ENCODE measurements at regions not wholly inside any gene's neighbourhood (a gene's known extent, or its start where the extent isn't known, plus 50 kb on each side); places are given as distances from the start of the nearest gene placed in this dataset.

GRCh38 chr11:11076879-11077278 lies 219.0 kb upstream of the ZBED5 start:
- DNase-seq = no peak

- DNase-seq = no peak
These were observed 218.4 kb upstream of the ZBED5 start for GRCh38 chr11:11076276-11076675.

- no peak for DNase-seq
These were observed 217.8 kb upstream of the ZBED5 start for GRCh38 chr11:11075515-11076171.

DNA sequence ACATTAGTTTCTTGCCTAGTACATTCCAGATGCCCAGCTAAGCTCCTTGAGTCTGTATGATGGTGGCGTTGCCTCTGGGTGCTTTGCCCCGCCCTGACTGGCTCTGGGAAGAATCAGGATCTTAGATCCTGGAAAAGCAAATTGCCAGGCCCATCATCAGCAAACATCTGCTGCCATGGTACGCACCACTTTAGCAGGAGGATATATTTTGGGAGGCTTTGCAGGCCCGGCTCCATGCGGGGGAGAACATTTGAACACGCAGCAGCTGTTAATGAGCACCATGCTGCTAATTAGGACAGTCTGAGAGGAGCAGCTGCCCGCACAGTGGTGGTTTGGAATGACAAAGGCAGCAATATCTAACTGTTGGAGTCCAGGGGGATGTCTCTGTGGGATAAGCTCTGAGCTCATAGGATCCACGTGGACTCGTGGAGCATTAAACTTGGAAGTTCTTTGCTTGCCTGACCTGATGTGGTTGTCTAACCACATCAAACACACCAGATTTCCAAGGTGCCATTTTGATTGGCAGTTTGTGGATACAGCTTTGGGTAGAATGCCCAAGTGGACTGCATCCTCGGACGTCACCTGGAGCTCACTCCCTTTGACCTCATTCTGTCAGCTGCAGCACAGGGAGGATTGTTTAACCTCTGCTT lies 217.0 kb upstream of the ZBED5 start:
- no peak for DNase-seq

DNA sequence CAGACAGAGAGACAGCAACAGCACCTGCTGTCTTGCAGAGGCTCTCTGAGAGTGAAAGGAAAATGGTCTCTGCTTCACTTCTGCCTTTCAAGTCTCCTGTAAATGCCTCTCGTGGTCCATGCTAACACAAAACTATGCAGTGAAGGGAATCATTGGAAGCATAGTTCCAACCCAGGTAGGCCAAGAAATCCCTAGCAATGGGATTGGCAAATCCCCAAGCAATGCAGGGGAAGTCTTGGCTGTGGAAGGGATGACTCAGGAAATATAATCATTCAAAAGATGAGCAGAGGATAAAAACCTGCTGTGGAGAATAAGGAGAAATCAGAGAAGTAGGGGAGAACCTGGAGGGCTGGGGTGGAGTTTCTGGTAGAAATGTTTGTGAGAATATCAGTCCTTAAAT lies 216.1 kb upstream of the ZBED5 start:
- no peak for DNase-seq

DNA sequence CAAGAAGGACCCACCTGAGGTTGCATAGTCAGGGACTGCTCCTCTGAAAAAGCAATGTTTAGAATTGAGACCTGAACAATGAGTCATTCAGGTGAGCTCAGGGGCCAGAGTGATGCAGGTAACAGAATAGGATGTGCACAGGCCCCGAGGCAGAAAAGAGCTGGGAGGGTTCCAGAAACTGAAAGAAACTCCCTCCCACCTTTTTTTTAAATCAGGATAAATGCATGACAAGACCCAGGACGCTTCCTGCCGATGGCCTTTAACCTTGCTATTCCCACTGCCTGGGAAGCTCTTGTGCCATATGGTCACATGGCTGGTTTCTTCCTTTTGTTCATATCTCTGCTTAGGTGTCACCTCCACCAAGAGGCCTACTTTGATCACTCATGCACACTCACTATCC lies 214.2 kb upstream of the ZBED5 start:
- DNase-seq = no peak

- no peak for DNase-seq
These were observed 213.6 kb upstream of the ZBED5 start for GRCh38 chr11:11071486-11071885.

DNA sequence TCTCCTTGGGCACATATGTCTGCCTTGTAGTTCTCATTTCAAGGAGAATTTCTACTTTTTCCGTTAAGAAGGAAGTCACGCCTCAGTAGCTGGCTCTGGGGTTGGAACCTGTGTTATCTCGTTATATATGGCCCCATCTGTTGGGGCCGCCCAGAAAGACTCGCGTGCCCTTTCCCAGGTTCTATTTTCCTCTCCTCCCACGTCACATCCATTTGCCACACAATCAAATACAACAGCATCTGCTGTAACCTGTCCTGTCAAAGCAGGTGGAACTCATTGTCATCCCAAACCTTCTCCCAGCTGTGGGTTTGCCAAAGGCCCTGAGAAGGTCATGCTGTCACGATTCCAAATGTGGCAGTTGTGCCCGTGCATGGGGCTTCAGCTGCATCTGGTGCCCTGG lies 213.1 kb upstream of the ZBED5 start:
- DNase-seq = no peak

GRCh38 chr11:11069841-11070835 lies 212.3 kb upstream of the ZBED5 start:
- no peak for DNase-seq

DNA sequence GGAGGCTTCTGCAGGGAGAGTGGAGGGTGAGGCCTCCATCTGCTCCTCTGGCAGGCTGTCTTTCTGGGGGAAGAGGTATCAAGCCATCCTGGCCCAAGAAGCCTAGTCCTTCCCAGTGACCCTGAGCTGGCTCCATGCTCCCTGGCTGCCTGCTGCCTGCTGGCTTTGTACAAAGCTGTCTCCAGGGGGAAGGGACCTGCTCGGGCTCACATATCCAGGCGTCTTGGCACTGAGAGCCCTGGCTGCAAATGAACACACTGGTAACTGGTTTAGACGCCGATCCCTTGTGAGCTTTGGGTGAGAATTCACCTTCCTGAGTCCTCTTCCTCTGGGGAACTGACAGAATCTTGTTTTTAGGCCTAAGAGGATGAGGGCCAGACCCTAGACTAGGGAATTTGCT lies 210.3 kb upstream of the ZBED5 start:
- no peak for DNase-seq

GRCh38 chr11:11065396-11065795 lies 207.5 kb upstream of the ZBED5 start:
- DNase-seq = no peak

DNA sequence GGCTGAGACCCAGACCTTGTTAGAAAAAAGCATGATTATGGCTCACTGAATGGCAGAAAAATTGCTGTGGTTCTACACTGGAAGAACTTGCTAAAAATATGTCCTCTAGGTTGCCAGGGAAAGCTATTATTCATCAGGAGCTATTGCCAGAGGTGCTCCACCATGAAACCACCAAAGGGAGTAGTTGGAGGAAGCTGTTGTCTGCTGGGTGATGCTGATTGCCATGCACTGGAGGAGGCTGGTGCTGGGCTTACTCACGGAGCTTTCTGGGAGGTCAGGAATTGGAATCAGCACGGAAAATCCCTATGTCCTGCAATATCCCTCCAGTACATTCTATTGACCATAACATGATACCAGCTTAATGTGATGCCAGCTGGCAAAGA lies 199.6 kb upstream of the ZBED5 start:
- DNase-seq = no peak

DNA sequence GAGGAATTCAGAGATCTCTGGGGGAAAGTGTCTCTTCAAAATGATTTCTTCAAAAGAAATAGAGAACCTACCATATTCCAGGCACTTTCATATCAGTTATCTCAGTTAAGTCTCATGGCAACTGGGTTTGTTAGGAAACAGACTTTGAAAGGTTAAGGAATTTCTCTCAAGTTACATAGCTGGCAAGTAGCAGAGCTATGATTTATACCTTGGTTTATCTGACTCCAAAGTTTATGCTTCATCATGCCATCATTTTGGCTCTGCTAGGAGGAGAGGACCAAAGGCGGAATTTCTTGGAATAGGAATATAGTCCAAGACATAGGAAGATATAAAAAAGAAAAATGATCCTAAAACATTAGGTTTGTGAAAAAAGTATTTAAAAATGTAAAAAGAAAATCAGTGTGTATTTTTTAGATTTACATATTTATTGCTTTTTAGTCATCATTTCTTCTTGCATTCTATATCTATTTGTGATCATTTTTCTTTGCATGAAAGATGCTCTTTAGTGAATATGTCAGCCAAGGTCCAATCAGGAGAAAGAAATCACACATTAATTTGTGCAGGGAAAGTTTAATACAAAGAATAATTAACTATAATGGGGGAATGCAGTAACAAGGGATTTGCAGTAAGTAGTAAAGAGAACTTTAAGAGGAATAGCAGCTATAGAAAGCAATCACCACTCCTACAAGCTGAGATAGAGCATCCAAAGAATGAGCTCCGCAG lies 199.1 kb upstream of the ZBED5 start:
- DNase-seq = no peak

- DNase-seq = no peak
These were observed 198.5 kb upstream of the ZBED5 start for GRCh38 chr11:11056316-11056715.

- DNase-seq = no peak
These were observed 190.2 kb upstream of the ZBED5 start for GRCh38 chr11:11047851-11048610.

DNA sequence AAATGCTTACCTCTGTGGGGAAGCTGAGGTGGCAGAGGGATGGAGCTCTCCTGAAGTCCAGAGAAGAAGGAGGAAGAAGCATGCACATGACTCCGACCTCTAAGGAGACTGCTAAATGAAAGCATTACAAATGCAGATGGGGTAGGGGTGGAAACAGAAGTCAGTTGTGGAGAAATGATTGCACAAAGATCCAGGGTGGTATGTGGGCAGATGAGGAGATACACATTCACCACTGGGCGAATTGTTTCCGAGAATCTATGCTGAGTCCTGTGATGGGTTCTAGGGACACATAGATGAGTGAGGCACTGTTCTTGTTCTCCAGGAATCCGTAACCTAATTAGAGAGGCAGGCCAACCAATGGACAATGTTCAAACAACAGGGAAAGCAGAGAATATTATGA lies 188.9 kb upstream of the ZBED5 start:
- DNase-seq = no peak

GRCh38 chr11:11045156-11045930 lies 187.5 kb upstream of the ZBED5 start:
- no peak for DNase-seq

GRCh38 chr11:11044137-11044855 lies 186.4 kb upstream of the ZBED5 start:
- DNase-seq = no peak

DNA sequence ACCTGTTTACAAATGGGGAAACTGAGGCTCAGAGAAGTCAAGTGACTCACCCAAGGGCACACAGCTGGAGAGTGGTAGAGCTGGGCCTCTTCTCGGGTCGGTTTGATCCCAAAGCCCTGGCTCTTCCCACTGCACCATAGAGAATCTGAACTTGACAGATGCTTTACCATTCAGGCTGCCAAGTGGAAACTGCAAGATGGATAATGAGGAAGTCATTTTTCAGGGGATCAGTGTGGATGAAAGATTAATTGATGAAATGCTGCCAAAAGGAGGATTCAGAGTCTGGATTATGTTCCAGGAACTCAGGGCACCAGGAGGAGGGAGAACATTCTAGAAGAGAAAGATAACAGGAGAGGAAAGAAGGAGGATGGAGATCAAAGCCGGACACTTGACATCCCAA lies 185.9 kb upstream of the ZBED5 start:
- DNase-seq = no peak

DNA sequence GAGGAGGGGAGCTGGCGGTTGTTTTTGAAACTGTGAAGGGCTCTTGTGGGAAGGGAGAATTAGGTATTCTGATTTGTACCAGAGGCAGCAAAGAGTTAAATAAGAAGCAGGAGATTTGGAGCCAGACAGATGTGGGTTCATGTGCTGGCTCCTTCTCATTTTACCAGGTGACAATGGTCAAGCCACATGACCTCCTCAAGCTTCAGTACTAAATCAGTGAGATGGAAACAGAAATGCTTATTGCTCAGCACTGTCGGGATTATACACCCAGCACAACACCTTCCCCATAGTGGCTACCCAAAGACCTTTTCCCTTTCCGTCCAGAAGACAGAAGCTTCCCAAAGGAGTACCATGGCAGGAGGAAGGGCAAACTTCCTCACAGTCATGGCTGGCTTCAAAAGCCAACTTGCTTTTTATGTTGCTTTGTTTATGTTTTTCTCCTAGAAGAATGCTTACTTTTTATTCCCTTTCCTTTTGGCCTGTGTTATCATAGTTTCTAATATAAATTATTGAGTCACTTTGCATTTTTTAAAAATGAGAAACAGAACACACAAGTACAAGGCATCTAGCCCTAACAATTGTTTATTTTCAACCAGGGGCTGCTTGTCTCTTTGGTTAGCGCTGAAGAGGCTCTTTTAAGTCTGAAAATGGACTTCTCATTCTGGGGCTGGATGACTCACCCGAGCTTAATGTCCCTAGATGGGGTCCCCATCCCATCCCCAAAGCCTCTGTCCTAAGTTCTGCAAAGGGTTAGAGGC lies 181.5 kb upstream of the ZBED5 start:
- DNase-seq = no peak

All from suppressor macrophage treated with lipopolysaccharide for 1 hour (primary cell).